ENCODE measurements at regions not wholly inside any gene's neighbourhood (a gene's known extent, or its start where the extent isn't known, plus 50 kb on each side); places are given as distances from the start of the nearest gene placed in this dataset.
"Not testable (repeated sequence)": the region's sequence is repeated elsewhere in the genome, so short reads cannot be mapped to it uniquely, and the experiment has no call there.

- no peak for DNase-seq
Observed at GRCh38 chr1:79304131-79304530, 297.6 kb upstream of the ADGRL4 start.

DNA sequence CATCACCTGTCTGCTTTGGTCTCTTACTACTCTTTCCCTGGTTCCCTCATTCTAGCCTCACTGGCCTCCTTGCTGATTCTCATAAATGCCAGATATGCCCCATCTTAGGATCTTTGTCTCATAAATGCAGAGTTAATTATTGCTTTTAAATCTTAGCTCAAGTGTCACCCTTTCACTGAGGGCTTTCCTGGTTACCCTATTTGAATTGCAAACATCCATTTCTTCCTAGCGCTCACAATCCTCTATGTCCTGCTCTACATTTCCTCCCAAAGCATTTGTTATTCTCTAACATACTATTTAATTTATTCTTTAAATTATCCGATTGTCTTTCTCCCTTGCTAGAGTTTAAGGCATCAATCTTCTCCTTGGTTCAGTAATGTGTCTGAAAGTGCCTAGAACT lies 296.5 kb upstream of the ADGRL4 start:
- DNase-seq: no peak

- DNase-seq: no peak
Observed at GRCh38 chr1:79302380-79302930, 295.9 kb upstream of the ADGRL4 start.

DNA sequence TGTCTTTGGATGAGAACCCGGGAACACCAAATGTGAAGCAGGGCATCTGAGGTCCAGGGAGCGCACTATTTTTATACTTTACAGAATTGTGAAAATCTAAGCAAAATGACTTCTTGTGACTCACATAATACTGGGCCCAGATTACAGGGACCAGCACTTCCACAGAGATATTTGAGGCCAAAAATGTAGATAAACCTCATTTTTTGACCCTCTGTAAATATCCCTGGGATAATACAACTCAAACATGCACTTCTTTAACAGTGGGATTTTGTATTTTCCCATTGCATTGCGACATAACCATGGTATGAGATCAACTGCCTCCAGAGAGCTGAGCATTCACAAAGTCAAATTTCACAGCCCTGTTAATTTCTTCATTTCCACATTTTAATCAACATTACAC lies 289.4 kb upstream of the ADGRL4 start:
- no peak for DNase-seq

DNA sequence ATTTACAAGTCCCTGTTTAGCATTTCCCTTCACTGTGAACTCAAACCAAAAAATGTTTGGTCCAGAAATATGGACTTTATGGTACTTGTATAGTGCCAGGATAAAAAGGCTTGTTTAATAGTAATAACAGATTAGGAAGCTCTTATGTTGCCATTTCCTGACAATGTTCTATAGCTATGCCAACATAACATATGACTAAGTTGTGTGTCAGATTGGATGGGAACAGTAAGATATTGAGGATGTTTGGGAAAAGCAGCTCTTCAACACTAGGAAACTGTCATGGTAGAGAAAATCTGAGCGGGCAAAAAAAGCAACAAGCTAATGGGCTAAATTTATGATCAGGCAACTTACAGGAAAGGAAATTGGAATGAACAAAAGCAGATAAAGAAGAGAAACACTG lies 287.1 kb upstream of the ADGRL4 start:
- DNase-seq: no peak

DNA sequence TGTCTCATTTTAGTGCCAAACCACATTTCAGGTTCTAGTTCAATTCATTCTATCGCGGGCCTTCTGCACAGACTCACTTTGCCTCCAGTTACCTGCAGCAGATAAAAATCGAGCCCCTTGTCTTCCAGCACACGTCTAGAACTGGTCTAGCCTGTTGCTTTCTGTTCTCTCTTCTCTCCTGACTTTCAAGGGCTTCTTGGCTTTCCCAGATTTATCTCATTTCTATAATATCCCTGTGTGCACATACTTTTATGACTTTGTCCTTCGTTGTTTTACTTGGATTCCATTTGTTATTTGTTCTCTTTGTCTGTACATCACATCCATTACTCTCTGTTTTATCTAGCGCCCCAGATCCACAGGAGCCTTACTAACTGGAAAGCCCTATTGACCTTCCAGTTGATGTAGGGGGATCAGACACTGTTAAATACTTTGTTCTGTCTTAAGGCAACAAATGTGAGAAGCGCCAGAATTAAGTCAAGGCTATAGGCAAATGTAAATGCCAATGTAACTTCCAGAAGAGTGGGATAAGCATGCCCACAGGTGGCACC lies 284.5 kb upstream of the ADGRL4 start:
- no peak for DNase-seq

GRCh38 chr1:79287982-79288381 lies 281.5 kb upstream of the ADGRL4 start:
- DNase-seq: no peak

DNA sequence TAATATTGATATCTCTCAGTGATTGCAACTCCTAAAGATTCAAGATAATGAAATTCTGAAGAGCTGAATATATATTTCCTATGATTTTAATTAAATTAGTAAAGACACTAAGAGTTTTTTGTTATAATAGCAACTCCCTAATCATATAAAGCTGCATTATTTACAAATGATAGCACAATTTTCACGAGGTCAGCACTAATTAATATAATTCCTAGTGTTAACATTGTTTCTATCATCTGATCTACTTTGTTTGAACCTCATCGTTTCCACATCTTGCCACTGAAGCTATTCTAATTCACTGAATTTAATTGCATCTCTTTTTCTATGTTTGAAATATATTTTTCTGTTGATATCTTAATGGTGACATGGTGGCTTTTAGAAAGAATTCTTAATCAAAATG lies 279.1 kb upstream of the ADGRL4 start:
- no peak for DNase-seq

DNA sequence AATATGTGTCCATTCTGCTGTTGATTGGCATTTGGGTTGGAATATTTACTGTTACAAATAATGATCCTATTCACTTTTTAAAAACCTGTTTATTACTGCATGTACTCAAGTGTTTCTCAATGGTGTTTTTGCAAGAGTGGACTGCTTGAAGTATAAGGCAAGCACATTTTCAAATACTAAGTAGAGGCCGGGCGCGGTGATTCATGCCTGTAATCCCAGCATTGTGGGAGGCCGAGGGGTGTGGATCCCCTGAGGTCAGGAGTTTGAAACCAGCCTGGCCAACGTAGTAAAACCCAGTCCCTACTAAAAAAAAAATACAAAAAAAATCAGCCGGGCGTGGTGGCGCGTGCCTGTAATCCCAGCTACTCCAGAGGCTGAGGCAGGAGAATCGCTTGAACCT lies 276.9 kb upstream of the ADGRL4 start:
- no peak for DNase-seq

DNA sequence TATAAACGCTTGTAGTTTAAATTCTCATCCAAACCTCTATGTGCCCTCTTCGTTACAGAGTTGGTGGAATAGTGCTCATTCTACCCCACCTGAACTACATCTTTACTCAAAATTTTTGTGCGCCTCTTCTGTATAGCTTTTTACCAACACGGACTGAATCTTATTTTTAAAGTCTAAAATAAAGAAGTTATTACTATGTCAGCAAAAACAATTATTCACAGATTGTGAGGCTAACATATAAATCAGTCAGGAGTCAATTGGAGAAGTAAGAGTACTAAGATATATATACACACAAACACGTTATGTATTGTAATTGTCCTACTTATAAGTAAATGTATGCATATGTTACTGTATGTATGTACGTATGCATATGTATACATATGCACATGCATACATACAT lies 274.9 kb upstream of the ADGRL4 start:
- no peak for DNase-seq

GRCh38 chr1:79271759-79272158 lies 265.2 kb upstream of the ADGRL4 start:
- no peak for DNase-seq

- no peak for DNase-seq
Observed at GRCh38 chr1:79264975-79265818, 258.7 kb upstream of the ADGRL4 start.

DNA sequence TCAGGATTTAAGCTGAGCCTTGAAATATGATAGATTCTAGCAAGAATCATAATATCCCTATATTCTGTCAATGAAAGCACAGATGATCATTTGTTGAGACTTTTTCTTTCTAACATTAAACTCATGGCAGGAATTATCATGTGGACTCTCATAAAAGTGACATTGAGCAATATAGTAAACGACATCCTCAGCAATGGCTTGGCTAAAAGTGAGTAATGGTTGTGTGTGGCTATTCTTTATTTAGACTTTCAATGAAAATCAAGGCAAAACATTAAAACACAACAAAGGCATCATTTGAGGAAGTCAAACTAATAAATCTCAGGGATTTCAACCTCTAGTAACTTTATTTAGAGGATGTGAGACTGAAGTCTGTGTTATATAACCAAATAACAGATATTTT lies 257.8 kb upstream of the ADGRL4 start:
- DNase-seq: no peak

DNA sequence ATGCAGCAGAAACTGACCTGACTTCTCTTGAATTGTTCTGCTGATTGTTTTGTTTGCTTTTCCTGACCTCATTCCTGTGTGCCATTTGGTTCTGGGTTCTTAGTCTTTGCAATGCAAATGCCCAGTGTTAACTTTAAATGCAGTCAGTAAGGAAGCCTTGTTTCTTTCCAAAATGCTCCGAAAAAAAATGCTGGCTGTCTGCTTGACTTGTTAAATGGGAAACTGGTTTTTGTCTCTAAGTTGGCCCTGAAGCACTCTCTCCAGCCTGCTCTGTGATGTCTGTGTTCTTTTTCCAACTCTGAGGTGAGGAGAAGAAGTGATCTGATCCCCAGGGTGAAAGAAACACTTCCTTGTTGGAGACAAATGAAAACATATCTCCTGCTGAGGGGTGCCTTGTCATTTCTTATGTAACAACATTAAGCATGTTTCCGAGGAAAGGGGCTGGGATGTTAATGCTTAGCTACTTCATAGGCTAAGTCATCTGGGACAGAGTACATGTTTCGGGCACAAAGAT lies 256.3 kb upstream of the ADGRL4 start:
- DNase-seq: no peak

- DNase-seq: no peak
Observed at GRCh38 chr1:79259390-79260336, 253.1 kb upstream of the ADGRL4 start.

- no peak for DNase-seq
Observed at GRCh38 chr1:79255421-79255820, 248.9 kb upstream of the ADGRL4 start.

- no peak for DNase-seq
Observed at GRCh38 chr1:79252598-79252997, 246.1 kb upstream of the ADGRL4 start.

GRCh38 chr1:79239840-79240239 lies 233.3 kb upstream of the ADGRL4 start:
- DNase-seq: no peak

GRCh38 chr1:79235301-79236002 lies 228.9 kb upstream of the ADGRL4 start:
- no peak for DNase-seq

- DNase-seq: no peak
Observed at GRCh38 chr1:79232818-79233217, 226.3 kb upstream of the ADGRL4 start.

- DNase-seq: not testable (repeated sequence)
Observed at GRCh38 chr1:79230751-79231150, 224.2 kb upstream of the ADGRL4 start.

DNA sequence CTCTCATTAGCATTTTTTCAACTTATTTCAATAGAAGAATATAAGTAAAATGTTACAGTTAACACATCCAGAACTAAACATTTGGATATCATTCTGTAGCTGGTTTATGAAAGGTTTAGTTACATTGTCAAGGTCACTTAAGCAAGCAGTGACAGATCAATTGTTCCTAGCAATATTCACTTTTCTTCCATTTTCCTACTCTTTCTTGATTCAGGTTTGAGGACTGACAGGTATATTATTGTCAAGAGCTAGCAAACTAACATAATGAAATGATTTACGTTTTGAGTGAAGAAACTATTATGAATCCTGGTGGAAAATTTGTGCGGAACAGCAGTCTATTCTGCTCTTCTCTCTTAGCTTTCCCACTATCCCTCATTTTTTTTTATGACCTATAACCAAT lies 220.4 kb upstream of the ADGRL4 start:
- no peak for DNase-seq

DNA sequence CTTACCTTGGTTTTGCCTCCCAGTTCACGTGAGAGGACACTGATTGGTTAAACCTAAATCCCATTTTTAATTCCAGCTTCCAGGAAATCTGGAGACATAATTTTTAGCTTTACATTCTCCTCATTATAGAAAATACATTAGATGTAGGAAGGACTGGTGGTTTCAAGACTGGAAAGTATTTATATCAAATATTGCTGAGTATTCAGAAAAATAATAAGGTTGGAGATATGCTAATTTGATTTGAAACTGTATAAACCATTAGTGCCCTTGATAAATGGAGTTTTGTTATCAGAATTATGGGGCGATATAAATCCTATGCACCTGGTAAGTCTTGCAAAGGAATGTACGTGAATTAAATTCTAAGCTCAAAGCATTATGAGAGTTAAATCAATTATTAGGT lies 218.0 kb upstream of the ADGRL4 start:
- no peak for DNase-seq
